CD4-positive, alpha-beta T cell treated with Interleukin-4 for 1 hour (primary cell): ENCODE measurements at regions not wholly inside any gene's neighbourhood (a gene's known extent, or its start where the extent isn't known, plus 50 kb on each side); places are given as distances from the start of the nearest gene placed in this dataset.

Source experiments
- DNase-seq, 2 donors: peaks; one replicate each; pipeline ENCODE4 v3.0.0-alpha.2; 2020 to 2022

- no peak for DNase-seq
Measured at GRCh38 chr4:14831416-14831815, 170.9 kb upstream of the CPEB2 start.

GRCh38 chr4:14833053-14833452, 169.2 kb upstream of the CPEB2 start:
- no peak for DNase-seq

- no peak for DNase-seq
Measured at GRCh38 chr4:14834382-14834781, 167.9 kb upstream of the CPEB2 start.

- no peak for DNase-seq
Measured at GRCh38 chr4:14835288-14835687, 167.0 kb upstream of the CPEB2 start.

GRCh38 chr4:14835708-14836425, 166.4 kb upstream of the CPEB2 start:
- DNase-seq = no peak

GRCh38 chr4:14837860-14838259, 164.4 kb upstream of the CPEB2 start:
- DNase-seq = no peak

GRCh38 chr4:14841801-14842768, 160.2 kb upstream of the CPEB2 start:
- no peak for DNase-seq

GRCh38 chr4:14842964-14843630, 159.2 kb upstream of the CPEB2 start:
- DNase-seq = no peak

- no peak for DNase-seq
Measured at GRCh38 chr4:14844061-14844460, 158.2 kb upstream of the CPEB2 start.

GRCh38 chr4:14848229-14848628, 154.1 kb upstream of the CPEB2 start:
- no peak for DNase-seq

GRCh38 chr4:14850455-14851097, 151.7 kb upstream of the CPEB2 start:
- DNase-seq = no peak

GRCh38 chr4:14853176-14853943, 148.9 kb upstream of the CPEB2 start:
- DNase-seq = no peak

GRCh38 chr4:14855719-14856061, 146.6 kb upstream of the CPEB2 start:
- DNase-seq = no peak

- DNase-seq = peak; percentile 25 to 76
Measured at GRCh38 chr4:14856062-14856933, 146.0 kb upstream of the CPEB2 start.

GRCh38 chr4:14856934-14857235, 145.4 kb upstream of the CPEB2 start:
- DNase-seq = no peak

- DNase-seq = no peak
Measured at GRCh38 chr4:14857475-14857874, 144.8 kb upstream of the CPEB2 start.

- DNase-seq = no peak
Measured at GRCh38 chr4:14857981-14858380, 144.3 kb upstream of the CPEB2 start.

- DNase-seq = no peak
Measured at GRCh38 chr4:14862891-14863290, 139.4 kb upstream of the CPEB2 start.

- DNase-seq = no peak
Measured at GRCh38 chr4:14863418-14864364, 138.6 kb upstream of the CPEB2 start.

GRCh38 chr4:14864365-14865030, 137.8 kb upstream of the CPEB2 start:
- DNase-seq = no peak
